Stimulated activated CD4-positive, alpha-beta T cell treated with anti-CD3 and anti-CD28 coated beads, Interleukin-1b, Interleukin-23, amount 100 ng/mL, for 4 hours (primary cell): ENCODE measurements at regions not wholly inside any gene's neighbourhood (a gene's known extent, or its start where the extent isn't known, plus 50 kb on each side); places are given as distances from the start of the nearest gene placed in this dataset.

Experiments used
- DNase-seq, 2 donors: peaks; one replicate each; pipeline ENCODE4 v3.0.0-alpha.2; 2020; ENCODE audit warnings: low read depth in 2 of 2

- no peak for DNase-seq
Observed at GRCh38 chr19:31160336-31160926, 188.8 kb downstream of the TSHZ3 start.

GRCh38 chr19:31154021-31154420, 195.2 kb downstream of the TSHZ3 start:
- DNase-seq, result no peak

- DNase-seq, result no peak
Observed at GRCh38 chr19:31152906-31153305, 196.3 kb downstream of the TSHZ3 start.

GRCh38 chr19:31149441-31149941, 199.7 kb downstream of the TSHZ3 start:
- DNase-seq, result no peak

- no peak for DNase-seq
Observed at GRCh38 chr19:31148671-31149070, 200.6 kb downstream of the TSHZ3 start.

- no peak for DNase-seq
Observed at GRCh38 chr19:31147234-31147633, 202.0 kb downstream of the TSHZ3 start.

- DNase-seq, result no peak
Observed at GRCh38 chr19:31146546-31147183, 202.6 kb downstream of the TSHZ3 start.

GRCh38 chr19:31146015-31146414, 203.2 kb downstream of the TSHZ3 start:
- no peak for DNase-seq

GRCh38 chr19:31145007-31145406, 204.2 kb downstream of the TSHZ3 start:
- DNase-seq, result no peak

GRCh38 chr19:31144075-31144870, 205.0 kb downstream of the TSHZ3 start:
- no peak for DNase-seq

- DNase-seq, result no peak
Observed at GRCh38 chr19:31141301-31141700, 207.9 kb downstream of the TSHZ3 start.

- no peak for DNase-seq
Observed at GRCh38 chr19:31140717-31141116, 208.5 kb downstream of the TSHZ3 start.

- DNase-seq, result no peak
Observed at GRCh38 chr19:31139871-31140505, 209.2 kb downstream of the TSHZ3 start.

GRCh38 chr19:31138077-31138476, 211.2 kb downstream of the TSHZ3 start:
- DNase-seq, result no peak

- DNase-seq, result no peak
Observed at GRCh38 chr19:31135841-31136240, 213.4 kb downstream of the TSHZ3 start.

GRCh38 chr19:31132753-31133110, 216.5 kb downstream of the TSHZ3 start:
- DNase-seq, result no peak

GRCh38 chr19:31128291-31128690, 220.9 kb downstream of the TSHZ3 start:
- DNase-seq, result no peak

- DNase-seq, result no peak
Observed at GRCh38 chr19:31127134-31127967, 221.9 kb downstream of the TSHZ3 start.

GRCh38 chr19:31126236-31126635, 223.0 kb downstream of the TSHZ3 start:
- no peak for DNase-seq

GRCh38 chr19:31125071-31125470, 224.2 kb downstream of the TSHZ3 start:
- DNase-seq, result no peak

GRCh38 chr19:31121501-31121900, 227.7 kb downstream of the TSHZ3 start:
- no peak for DNase-seq

GRCh38 chr19:31120952-31121351, 228.3 kb downstream of the TSHZ3 start:
- DNase-seq, result no peak
